ENCODE measurements at regions not wholly inside any gene's neighbourhood (a gene's known extent, or its start where the extent isn't known, plus 50 kb on each side); places are given as distances from the start of the nearest gene placed in this dataset.

DNA sequence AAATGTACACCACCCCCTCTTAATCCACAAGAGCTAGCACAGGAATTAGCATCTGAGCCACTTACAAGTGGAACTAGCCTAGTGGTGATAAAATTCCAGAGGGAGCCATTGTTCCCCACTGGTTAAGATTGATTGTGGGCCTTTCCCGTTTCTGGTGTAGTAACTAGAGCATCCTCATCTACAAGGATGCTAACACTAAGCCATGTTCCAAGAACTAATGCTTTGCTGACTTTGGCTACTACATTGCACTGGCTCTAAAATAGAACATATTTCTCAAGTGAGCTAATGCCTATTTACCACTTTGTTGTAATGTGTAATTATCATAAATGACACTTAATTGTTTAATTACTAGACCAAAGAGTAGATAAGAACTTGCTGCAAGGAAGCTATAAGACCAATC lies 143.7 kb downstream of the FZD1 start:
- no peak for TF ChIP-seq SMAD5 (IDR thresholded peaks at IDR 0.05; ENCODE audit: low read depth)
- TF ChIP-seq, protein P1, sequence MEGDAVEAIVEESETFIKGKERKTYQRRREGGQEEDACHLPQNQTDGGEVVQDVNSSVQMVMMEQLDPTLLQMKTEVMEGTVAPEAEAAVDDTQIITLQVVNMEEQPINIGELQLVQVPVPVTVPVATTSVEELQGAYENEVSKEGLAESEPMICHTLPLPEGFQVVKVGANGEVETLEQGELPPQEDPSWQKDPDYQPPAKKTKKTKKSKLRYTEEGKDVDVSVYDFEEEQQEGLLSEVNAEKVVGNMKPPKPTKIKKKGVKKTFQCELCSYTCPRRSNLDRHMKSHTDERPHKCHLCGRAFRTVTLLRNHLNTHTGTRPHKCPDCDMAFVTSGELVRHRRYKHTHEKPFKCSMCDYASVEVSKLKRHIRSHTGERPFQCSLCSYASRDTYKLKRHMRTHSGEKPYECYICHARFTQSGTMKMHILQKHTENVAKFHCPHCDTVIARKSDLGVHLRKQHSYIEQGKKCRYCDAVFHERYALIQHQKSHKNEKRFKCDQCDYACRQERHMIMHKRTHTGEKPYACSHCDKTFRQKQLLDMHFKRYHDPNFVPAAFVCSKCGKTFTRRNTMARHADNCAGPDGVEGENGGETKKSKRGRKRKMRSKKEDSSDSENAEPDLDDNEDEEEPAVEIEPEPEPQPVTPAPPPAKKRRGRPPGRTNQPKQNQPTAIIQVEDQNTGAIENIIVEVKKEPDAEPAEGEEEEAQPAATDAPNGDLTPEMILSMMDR (IDR thresholded peaks at IDR 0.05 in 2 of 3, conservative IDR thresholded peaks at IDR 0.05 in 1 of 3; ENCODE audit: control insufficient read depth in 2 of 3, extremely low read depth in 1 of 3, insufficient read depth in 1 of 3, low read depth in 3 of 3, low read length in 3 of 3) = no peak
- TF ChIP-seq POLR2A (IDR thresholded peaks at IDR 0.05; ENCODE audit: low read depth, low read length) = no peak
- no peak for TF ChIP-seq MTA3 (IDR thresholded peaks at IDR 0.05; ENCODE audit: borderline replicate concordance, low read length)
- TF ChIP-seq NFIC (IDR thresholded peaks at IDR 0.05; ENCODE audit: low read depth, low read length) = no peak
